Activated naive CD8-positive, alpha-beta T cell treated with anti-CD3 and anti-CD28 coated beads, Interleukin-2, amount 10 ng/mL, durations not matched to agents 7 days and 5 days (primary cell): ENCODE measurements at regions not wholly inside any gene's neighbourhood (a gene's known extent, or its start where the extent isn't known, plus 50 kb on each side); places are given as distances from the start of the nearest gene placed in this dataset.
A peak's percentile ranks its signal among the peaks of the same experiment; 100 is the strongest.
"Not testable (repeated sequence)": the region's sequence is repeated elsewhere in the genome, so short reads cannot be mapped to it uniquely, and the experiment has no call there.

ENCODE experiments used
- ATAC-seq: fragments of 150-1000 bp; cut with Tn5 transposase; one replicate; pipeline ENCODE4 v1.10.0; 2021; ENCODE audit warnings: low read depth, moderate library complexity
- POLR2A ChIA-PET: fragments of 350-600 bp; sonication (Branson Sonifier 250); formaldehyde crosslinking; loops from one replicate; lab custom pipeline; 2021; ENCODE audit warnings: antibody characterized with exemption; lab: Charles Lee
- DNase-seq: peaks from one replicate; pipeline ENCODE4 v3.0.0; 2021
- H3K27ac Mint-ChIP-seq: one replicate; pipeline ENCODE4 v1.8.0; 2022; ENCODE audit warnings: mild to moderate bottlenecking, mixed read lengths
- H3K27me3 Mint-ChIP-seq: one replicate; pipeline ENCODE4 v1.8.0; 2022; ENCODE audit warnings: mild to moderate bottlenecking, moderate library complexity, mixed read lengths
- H3K36me3 Mint-ChIP-seq: one replicate; pipeline ENCODE4 v1.8.0; 2021; ENCODE audit warnings: mild to moderate bottlenecking, mixed read lengths
- H3K4me1 Mint-ChIP-seq: one replicate; pipeline ENCODE4 v1.8.0; 2021; ENCODE audit warnings: mixed read lengths
- H3K4me3 Mint-ChIP-seq: one replicate; pipeline ENCODE4 v1.8.0; 2022; ENCODE audit warnings: mild to moderate bottlenecking, moderate library complexity, mixed read lengths
- H3K9me3 Mint-ChIP-seq: one replicate; pipeline ENCODE4 v1.8.0; 2021; ENCODE audit warnings: mixed read lengths

DNA sequence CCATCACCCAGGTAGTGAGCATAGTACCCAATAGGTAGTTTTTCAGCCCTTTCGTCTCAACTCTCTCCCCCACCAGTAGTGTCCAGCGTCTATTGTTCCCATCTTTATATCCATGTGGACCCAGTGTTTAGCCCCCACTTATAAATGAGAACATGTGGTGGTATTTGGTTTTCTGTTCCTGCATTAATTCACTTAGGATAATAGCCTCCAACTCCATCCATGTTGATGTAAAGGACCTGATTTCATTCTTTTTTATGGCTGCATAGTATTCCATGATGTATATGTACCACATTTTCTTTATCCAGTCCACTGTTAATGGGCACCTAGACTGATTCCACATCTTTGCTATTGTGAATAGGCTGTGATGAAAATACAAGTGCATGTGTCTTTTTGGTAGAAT is 51.3 kb downstream of the NACA2 start:
- DNase-seq, H3K4me3 Mint-ChIP-seq, POLR2A ChIA-PET, H3K36me3 Mint-ChIP-seq, H3K9me3 Mint-ChIP-seq, H3K27ac Mint-ChIP-seq, H3K4me1 Mint-ChIP-seq, ATAC-seq: not testable (repeated sequence)
- H3K27me3 Mint-ChIP-seq, result peaks cover 19% of the 10 kb centered on the region

DNA sequence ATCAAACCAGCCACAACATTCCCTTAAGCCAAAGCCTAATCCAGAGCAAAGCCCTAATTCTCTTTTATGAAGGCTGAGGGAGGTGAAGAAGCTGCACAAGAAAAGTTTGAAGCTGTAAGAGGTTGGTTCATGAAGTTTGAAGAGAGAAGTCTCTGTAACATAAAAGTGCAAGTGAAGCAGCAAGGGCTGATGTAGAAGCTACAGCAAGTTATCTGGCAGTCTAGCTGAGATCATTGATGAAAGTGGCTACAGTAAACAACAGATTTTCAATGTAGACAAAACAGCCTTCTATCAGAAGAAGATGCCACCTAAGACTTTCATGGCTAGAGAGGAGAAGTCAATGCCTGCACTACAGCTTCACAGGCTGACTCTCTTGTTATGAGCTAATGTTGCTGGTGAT is 52.5 kb downstream of the NACA2 start:
- POLR2A ChIA-PET, result no interaction called here
- ATAC-seq, result no peak
- DNase-seq, result no peak
- no peak overlapping the region for H3K4me3 Mint-ChIP-seq
- peaks cover 16% of the 10 kb centered on the region for H3K27me3 Mint-ChIP-seq
- no peak overlapping the region for H3K27ac Mint-ChIP-seq
- H3K36me3 Mint-ChIP-seq, result no peaks in the 10 kb centered on the region
- H3K9me3 Mint-ChIP-seq, result no peaks in the 10 kb centered on the region
- H3K4me1 Mint-ChIP-seq, result no peaks in the 10 kb centered on the region

DNA sequence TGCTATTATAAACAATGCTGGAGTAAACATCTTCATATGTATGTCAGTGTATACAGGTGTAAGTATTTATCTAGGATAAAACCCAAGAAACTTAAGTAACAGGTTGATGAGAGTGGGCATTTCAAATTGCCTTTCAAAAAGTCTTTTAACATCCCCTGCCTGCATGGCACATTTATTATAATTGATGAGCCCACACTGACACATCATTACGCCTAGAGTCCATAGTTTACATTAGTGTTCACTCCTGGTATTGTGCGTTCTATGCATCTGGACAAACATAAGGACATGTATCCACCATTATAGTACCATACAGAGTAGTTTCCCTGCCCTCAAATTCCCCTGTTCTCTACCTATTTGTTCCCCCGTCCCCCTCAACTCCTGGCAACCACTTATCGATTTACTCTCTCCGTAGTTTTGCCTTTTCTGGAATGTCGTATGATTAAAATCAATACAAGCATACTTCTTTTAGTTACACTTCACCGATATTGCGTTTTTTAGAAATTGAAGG is 53.7 kb downstream of the NACA2 start:
- Mint-ChIP-seq H3K27ac (no peak overlapping the region), H3K4me3 (no peak overlapping the region), H3K4me1 (no peaks in the 10 kb centered on the region), H3K36me3 (no peaks in the 10 kb centered on the region), H3K27me3 (peaks cover 12% of the 10 kb centered on the region), H3K9me3 (no peaks in the 10 kb centered on the region)
- DNase-seq (no peak), ATAC-seq (no peak)
- POLR2A ChIA-PET, result no interaction called here

DNA sequence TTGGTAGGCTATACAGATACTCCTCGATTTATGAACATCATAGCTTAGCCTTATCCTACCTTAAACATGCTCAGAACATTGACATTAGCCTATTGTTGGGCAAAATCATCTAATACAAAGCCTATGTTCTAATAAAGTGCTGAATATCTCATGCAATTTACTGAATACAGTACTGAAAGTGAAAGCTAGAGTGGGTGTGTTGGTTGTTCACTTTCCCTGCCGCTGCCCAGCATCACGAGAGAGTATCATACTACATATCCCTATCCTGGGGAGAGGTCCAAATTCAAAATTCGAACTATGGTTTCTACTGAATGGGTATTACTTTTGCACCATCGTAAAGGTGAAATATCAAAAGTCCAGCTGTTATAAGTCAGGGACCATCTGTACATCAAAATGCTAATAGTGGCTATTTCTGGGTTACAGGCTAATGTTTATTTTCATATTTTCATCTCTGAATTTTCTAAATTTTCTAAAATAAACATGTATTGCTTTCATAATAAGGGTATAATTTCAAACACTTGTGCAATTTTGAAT is 54.5 kb downstream of the NACA2 start:
- Mint-ChIP-seq H3K27me3 (peaks cover 12% of the 10 kb centered on the region), H3K36me3 (no peaks in the 10 kb centered on the region), H3K9me3 (no peaks in the 10 kb centered on the region), H3K4me3 (peak overlapping the region; percentile 28), H3K4me1 (no peaks in the 10 kb centered on the region), H3K27ac (no peak overlapping the region)
- POLR2A ChIA-PET, result no interaction called here
- DNase-seq (no peak), ATAC-seq (no peak)
